GM23338 (cell line): ENCODE measurements at regions not wholly inside any gene's neighbourhood (a gene's known extent, or its start where the extent isn't known, plus 50 kb on each side); places are given as distances from the start of the nearest gene placed in this dataset.

Experiments used
- CTCF ChIP-seq, 2 experiments: fragments of 200-600 bp in 1 of 2; sonication (generic) in 1 of 2; conservative IDR thresholded peaks; 2 replicates each; pipeline versions ENCODE4 v1.5.1 to v1.6.1; 2016 to 2017; ENCODE audit warnings: antibody characterized with exemption in 2 of 2, low read depth in 2 of 2, mild to moderate bottlenecking in 2 of 2, moderate library complexity in 1 of 2
- EZH2 ChIP-seq: fragments of 200-600 bp; sonication (generic); IDR thresholded peaks from one replicate; pipeline ENCODE4 v1.8.0; 2017; ENCODE audit warnings: antibody characterized with exemption, mild to moderate bottlenecking, low read depth; ENCODE audit not compliant: unreplicated experiment
- EZH2phosphoT487 ChIP-seq: fragments of 200-600 bp; sonication (generic); IDR thresholded peaks from one replicate; pipeline ENCODE4 v1.8.1; 2018; ENCODE audit warnings: antibody characterized with exemption; ENCODE audit not compliant: unreplicated experiment
- JUNB ChIP-seq: IDR thresholded peaks from one replicate; pipeline ENCODE4 v1.6.1; 2016; ENCODE audit warnings: antibody characterized with exemption; ENCODE audit not compliant: unreplicated experiment
- POLR2AphosphoS5 ChIP-seq: IDR thresholded peaks from 2 replicates; pipeline ENCODE4 v1.6.1; 2016; ENCODE audit warnings: antibody characterized with exemption, low read depth
- REST ChIP-seq: IDR thresholded peaks from one replicate; pipeline ENCODE4 v1.6.1; 2018; ENCODE audit warnings: antibody characterized with exemption; ENCODE audit not compliant: unreplicated experiment
- ZNF114 ChIP-seq: fragments of 250-450 bp; sonication (Bioruptor Pico); IDR thresholded peaks from 2 replicates; pipeline ENCODE4 v1.5.0; 2020; ENCODE audit warnings: mild to moderate bottlenecking, moderate library complexity
- ZNF331 ChIP-seq: fragments of 250-450 bp; sonication (Bioruptor Pico); IDR thresholded peaks from 2 replicates; pipeline ENCODE4 v1.5.0; 2020; ENCODE audit warnings: low read depth, mild to moderate bottlenecking, moderate library complexity

- TF ChIP-seq CTCF (conservative IDR thresholded peaks at IDR 0.05; ENCODE audit: low read depth in 2 of 2), result no peak
- TF ChIP-seq ZNF331, result no peak
- no peak for TF ChIP-seq EZH2
- TF ChIP-seq POLR2AphosphoS5, result no peak
- no peak for TF ChIP-seq JUNB
- TF ChIP-seq REST, result no peak
- TF ChIP-seq EZH2phosphoT487, result no peak
- no peak for TF ChIP-seq ZNF114 (CRISPR knock-in tag)
Observed at GRCh38 chr13:109287553-109287952, 498.8 kb downstream of the IRS2 start.
